ENCODE measurements at regions not wholly inside any gene's neighbourhood (a gene's known extent, or its start where the extent isn't known, plus 50 kb on each side); places are given as distances from the start of the nearest gene placed in this dataset.

DNA sequence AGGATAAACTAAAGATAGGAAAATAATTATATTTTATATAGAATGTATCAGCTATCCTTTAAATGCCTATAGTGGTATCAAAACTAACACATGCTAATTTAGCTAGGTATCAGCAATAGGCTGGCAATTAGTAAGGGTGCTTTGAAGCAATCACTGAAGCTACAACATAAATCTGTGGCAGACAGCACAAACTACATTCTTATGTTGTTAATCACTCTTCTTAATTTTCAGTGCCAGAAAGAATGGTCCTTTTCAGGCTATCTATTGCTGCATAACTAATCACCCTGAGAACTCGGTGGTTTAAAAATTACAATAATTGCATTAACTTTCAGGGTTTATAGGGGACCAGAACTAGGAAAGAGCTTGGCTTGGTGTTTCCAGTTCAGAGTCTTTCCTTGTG, 963.1 kb downstream of the EFNB2 start:
- DNase-seq = no peak

- no peak for DNase-seq
Measured at GRCh38 chr13:105569816-105570215, 965.6 kb downstream of the EFNB2 start.

- no peak for DNase-seq
Measured at GRCh38 chr13:105567951-105568525, 967.4 kb downstream of the EFNB2 start.

GRCh38 chr13:105565136-105565727, 970.2 kb downstream of the EFNB2 start:
- no peak for DNase-seq

- DNase-seq = no peak
Measured at GRCh38 chr13:105552078-105552477, 983.4 kb downstream of the EFNB2 start.

DNA sequence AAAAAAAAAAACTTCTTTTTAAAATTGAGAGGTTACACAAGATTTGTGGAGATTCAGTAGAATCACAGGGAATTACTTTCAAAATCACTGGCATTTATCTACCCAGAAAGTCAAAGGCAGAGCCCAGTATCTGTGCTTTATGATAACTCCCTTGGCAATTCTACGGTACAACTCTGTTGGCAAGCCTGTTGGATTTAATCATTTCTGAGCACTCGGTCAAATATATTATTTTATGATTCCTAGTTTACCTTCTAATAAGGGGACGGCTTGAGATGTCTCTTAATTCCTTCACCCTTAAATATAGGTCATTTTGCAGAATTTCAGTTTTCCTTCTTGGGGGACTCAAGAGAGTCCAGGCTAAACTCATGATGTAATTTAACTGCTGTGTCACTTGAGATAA, 987.6 kb downstream of the EFNB2 start:
- DNase-seq = no peak

- no peak for DNase-seq
Measured at GRCh38 chr13:105545811-105546210, 989.7 kb downstream of the EFNB2 start.

GRCh38 chr13:105543742-105544141, 991.7 kb downstream of the EFNB2 start:
- DNase-seq = no peak

DNA sequence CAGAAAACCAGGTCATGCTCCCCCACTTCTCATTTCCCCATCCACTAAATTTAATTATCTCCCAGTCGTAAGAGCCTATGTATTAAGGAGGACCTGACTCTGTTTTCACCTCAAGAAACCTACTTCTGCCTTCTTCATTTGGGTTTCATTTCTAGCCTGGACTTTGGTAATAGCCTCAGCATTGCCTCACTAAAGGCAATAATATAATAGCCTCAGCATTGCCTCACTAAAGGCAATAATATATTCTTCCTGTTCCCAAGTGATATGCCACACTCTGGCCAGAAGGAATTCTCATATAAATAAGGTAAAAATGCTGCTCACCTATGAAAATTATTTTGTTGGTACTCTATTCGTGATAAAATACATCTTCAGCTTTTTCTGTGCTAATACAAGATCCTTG, 993.9 kb downstream of the EFNB2 start:
- DNase-seq = no peak

- DNase-seq = no peak
Measured at GRCh38 chr13:105538346-105538745, 997.1 kb downstream of the EFNB2 start.

- DNase-seq = no peak
Measured at GRCh38 chr13:105537113-105537512, 998.3 kb downstream of the EFNB2 start.

- no peak for DNase-seq
Measured at GRCh38 chr13:105530468-105530867, 1005.0 kb downstream of the EFNB2 start.

- DNase-seq = no peak
Measured at GRCh38 chr13:105527127-105527526, 1008.3 kb downstream of the EFNB2 start.

GRCh38 chr13:105519771-105520170, 1015.7 kb downstream of the EFNB2 start:
- DNase-seq = no peak

- no peak for DNase-seq
Measured at GRCh38 chr13:105518086-105518485, 1017.4 kb downstream of the EFNB2 start.

DNA sequence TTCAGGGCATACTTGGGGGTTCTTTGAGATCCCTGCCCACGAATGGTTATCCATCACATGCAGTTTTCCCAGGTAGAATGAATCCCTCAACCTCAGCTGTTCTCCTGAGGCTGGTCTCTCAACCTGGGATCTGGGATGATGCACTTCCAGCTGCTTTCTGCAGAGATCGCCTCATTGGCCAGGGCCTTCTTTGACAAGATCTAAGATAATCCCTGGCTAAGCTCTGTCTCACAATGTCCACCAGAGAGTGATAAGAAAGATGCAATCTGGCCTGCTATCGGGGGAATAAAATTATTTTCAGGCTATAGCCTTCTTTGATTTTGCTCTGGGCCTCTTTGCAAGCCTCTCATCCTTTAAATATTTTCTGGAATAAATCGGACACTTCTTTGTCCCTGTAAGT, 1021.1 kb downstream of the EFNB2 start:
- no peak for DNase-seq

DNA sequence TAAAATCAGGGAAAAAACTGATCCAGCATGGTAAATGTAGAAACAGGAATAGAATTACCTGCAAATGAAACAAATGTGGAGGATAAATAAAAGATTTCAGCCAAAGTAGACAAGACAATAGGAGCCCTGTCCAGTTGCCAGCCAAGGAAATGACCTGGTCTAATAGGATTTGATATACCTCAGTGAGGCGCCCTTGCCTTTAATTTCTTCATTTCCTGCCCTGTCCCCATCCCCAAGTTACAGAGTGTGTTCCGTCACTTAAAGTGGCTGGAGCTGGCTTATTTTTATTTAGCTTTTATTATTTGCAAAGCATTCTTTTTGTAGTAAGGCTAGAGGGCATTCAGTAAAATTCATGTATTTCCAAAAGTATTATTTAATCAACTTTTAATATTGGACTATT, 1022.0 kb downstream of the EFNB2 start:
- no peak for DNase-seq

DNA sequence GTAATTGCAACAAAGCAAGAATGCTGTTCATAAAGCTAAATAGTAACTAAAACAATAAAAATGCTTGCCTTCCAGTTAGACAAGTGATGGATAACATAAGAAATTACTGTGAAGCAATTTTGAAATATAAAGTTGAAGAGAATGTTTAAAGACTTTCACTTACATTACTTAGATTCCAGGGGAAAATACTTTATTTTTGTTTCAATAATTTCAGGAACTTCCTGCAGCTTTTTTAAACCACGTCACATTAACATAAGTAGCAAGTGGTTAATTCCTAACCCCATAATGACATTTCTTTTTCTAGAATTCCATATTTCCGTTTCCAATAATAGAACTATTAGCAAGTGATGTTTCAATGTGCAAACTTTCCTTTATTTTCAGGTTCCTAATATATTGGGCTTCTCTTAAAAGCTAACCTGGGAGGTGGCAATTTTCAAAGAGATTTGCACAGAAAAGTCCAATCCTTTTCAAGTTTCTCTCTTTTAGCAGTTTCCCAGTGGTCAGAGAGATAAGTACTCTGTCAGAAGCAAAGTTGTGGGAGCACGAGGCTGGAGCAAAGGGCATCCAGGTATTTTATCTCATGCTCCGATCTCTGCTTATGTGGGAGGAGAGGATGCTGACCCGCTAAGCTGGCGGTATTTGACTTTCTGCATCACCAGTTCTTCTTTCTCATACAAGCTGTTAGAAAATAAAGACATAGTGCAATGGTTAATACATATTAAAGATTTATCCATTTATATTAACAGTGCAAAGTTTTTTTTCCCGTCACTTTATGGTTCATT, 1025.3 kb downstream of the EFNB2 start:
- DNase-seq = no peak

DNA sequence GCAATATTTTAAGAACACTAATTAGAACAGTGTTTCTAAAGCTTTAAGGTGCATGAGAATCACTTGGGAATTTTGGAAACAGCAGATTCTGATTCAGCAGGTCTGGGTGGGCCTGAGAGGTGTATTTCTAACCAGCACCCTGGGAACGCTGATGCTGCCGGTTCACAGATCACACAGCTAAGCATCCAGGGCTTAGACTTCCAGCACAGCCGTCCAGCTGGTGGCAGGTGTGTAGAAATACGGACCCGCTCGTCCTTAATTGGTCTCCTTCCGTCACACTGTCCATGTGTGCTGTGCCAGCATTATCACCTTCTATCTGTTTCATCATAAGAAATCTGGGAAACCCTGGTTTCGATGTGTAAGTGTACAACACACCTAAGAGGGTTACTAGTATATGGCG, 1029.0 kb downstream of the EFNB2 start:
- no peak for DNase-seq

- no peak for DNase-seq
Measured at GRCh38 chr13:105502193-105502592, 1033.3 kb downstream of the EFNB2 start.

DNA sequence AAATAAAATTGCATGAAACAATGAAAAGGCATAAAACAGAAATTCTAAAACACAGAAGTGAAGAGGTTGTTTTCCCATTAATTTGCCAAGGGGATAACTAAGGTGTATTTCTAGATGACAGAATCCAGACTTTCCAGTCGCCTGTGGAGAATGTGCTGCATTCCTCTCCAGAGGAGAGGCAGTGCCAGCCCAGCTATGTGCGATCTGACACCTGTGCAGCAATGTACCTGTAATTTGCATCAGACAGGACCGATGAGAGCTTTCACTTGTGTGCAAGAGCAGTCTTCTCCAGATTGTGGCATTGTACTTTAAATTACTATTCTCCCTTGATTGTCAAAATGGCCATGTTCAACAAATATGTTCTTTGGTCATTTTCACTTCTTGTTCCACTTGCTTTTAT, 1037.9 kb downstream of the EFNB2 start:
- no peak for DNase-seq

GRCh38 chr13:105492216-105492615, 1043.2 kb downstream of the EFNB2 start:
- DNase-seq = no peak

GRCh38 chr13:105491345-105491744, 1044.1 kb downstream of the EFNB2 start:
- no peak for DNase-seq

DNA sequence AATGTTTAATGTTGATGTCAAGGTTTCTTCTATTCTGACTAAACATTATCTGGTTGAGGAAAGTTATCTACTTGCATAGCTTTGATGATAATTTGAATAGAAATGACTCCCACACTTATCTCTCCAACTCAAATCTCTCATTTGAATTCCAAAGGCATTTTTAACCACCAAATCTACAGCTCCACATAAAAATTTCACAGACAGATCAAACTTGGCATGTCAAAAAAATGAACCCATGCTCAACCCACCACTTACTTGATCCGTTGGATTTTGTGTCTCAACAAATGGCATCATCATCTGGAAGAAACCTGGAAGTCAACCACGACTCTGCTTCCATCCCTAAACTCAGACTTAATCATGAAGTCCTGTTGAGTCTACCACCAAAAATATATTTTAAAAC, 1050.4 kb downstream of the EFNB2 start:
- no peak for DNase-seq
